GM18498 (cell line): ENCODE measurements at regions not wholly inside any gene's neighbourhood (a gene's known extent, or its start where the extent isn't known, plus 50 kb on each side); places are given as distances from the start of the nearest gene placed in this dataset.
A peak's percentile ranks its signal among the peaks of the same experiment; 100 is the strongest.

Source experiments
- ATAC-seq: cut with Tn5 transposase; IDR thresholded peaks from one replicate; pipeline ENCODE4 v1.9.1; 2021; ENCODE audit warnings: mild to moderate bottlenecking, moderate library complexity; ENCODE audit not compliant: unreplicated experiment

GRCh38 chr13:40206241-40207000 lies 460.0 kb downstream of the FOXO1 start:
- ATAC-seq: peak; percentile 63

- peak; percentile 64 for ATAC-seq
Measured at GRCh38 chr13:40207001-40207478, 459.4 kb downstream of the FOXO1 start.

GRCh38 chr13:40208517-40208916 lies 457.9 kb downstream of the FOXO1 start:
- no peak for ATAC-seq

- ATAC-seq: no peak
Measured at GRCh38 chr13:40210865-40211585, 455.4 kb downstream of the FOXO1 start.

GRCh38 chr13:40211586-40211968 lies 454.9 kb downstream of the FOXO1 start:
- no peak for ATAC-seq

- no peak for ATAC-seq
Measured at GRCh38 chr13:40213779-40214178, 452.7 kb downstream of the FOXO1 start.

- no peak for ATAC-seq
Measured at GRCh38 chr13:40215311-40215710, 451.1 kb downstream of the FOXO1 start.

GRCh38 chr13:40215747-40216146 lies 450.7 kb downstream of the FOXO1 start:
- no peak for ATAC-seq

GRCh38 chr13:40217675-40218074 lies 448.8 kb downstream of the FOXO1 start:
- ATAC-seq: no peak

- ATAC-seq: no peak
Measured at GRCh38 chr13:40220299-40220935, 446.0 kb downstream of the FOXO1 start.

- ATAC-seq: no peak
Measured at GRCh38 chr13:40221131-40221459, 445.3 kb downstream of the FOXO1 start.

GRCh38 chr13:40221460-40222201 lies 444.8 kb downstream of the FOXO1 start:
- no peak for ATAC-seq

- ATAC-seq: no peak
Measured at GRCh38 chr13:40223585-40223984, 442.9 kb downstream of the FOXO1 start.

GRCh38 chr13:40228496-40228895 lies 437.9 kb downstream of the FOXO1 start:
- no peak for ATAC-seq

- ATAC-seq: no peak
Measured at GRCh38 chr13:40228990-40229389, 437.5 kb downstream of the FOXO1 start.

- no peak for ATAC-seq
Measured at GRCh38 chr13:40230833-40231266, 435.6 kb downstream of the FOXO1 start.

- no peak for ATAC-seq
Measured at GRCh38 chr13:40231311-40231710, 435.1 kb downstream of the FOXO1 start.

GRCh38 chr13:40231751-40232150 lies 434.7 kb downstream of the FOXO1 start:
- no peak for ATAC-seq

GRCh38 chr13:40232311-40233040 lies 434.0 kb downstream of the FOXO1 start:
- ATAC-seq: no peak

GRCh38 chr13:40233731-40234195 lies 432.7 kb downstream of the FOXO1 start:
- no peak for ATAC-seq
